ENCODE measurements at regions not wholly inside any gene's neighbourhood (a gene's known extent, or its start where the extent isn't known, plus 50 kb on each side); places are given as distances from the start of the nearest gene placed in this dataset.

DNA sequence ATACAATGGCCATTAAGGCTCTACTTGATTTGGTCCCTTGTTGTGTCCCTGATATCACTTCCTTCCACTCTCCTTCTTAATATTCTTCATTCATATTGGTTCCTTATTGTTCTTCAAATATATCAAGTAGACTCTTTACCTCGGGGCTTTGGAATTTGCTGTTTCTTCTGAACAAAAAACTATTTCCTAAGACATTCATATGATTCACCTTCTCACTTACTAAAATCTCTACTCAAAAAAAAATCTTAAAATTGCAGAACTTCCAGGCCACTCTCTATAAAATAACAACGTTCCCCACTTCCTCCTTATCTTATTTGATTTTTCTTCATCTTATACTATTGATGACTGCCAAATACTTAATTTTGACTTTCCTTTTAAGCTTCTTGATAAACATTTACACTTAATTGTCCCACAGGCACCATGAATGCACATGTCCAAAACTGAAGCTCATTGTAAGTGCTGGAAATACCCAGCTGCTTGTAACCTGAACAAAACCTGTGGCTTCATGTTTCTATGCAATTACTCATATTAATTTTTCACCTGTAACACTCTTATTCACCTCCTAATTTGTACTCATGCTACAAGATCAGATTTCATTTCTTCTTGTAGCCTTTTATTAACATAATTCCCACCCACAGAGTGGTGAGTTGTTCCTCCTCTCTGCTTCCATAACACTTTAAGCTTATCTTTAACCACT, 58.4 kb upstream of the NUDT12 start:
- TF ChIP-seq, protein P1, sequence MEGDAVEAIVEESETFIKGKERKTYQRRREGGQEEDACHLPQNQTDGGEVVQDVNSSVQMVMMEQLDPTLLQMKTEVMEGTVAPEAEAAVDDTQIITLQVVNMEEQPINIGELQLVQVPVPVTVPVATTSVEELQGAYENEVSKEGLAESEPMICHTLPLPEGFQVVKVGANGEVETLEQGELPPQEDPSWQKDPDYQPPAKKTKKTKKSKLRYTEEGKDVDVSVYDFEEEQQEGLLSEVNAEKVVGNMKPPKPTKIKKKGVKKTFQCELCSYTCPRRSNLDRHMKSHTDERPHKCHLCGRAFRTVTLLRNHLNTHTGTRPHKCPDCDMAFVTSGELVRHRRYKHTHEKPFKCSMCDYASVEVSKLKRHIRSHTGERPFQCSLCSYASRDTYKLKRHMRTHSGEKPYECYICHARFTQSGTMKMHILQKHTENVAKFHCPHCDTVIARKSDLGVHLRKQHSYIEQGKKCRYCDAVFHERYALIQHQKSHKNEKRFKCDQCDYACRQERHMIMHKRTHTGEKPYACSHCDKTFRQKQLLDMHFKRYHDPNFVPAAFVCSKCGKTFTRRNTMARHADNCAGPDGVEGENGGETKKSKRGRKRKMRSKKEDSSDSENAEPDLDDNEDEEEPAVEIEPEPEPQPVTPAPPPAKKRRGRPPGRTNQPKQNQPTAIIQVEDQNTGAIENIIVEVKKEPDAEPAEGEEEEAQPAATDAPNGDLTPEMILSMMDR (IDR thresholded peaks at IDR 0.05), result no peak
- Histone ChIP-seq H3K27ac (no peak overlapping the region), H3K4me3 (no peak overlapping the region)
- DNase-seq (ENCODE audit: low spot score), result no peak

DNA sequence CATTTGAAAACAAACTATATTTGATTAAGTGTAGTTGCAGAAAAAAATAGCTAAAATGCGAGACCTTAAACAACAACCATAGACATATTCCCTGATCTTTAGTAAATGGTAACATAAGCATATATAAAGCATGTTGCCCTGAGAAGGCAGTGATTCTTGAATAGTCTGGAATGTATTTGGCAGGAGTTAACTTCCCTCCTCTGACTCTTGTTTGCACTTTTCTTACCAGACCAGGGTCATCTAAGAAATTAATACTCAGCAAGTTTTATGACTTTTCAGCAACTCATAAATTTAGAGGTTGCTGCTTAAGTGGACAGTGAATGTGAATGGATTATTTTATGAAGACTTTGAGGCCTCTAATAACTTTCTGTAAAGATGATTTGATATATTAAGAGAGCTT, 55.3 kb upstream of the NUDT12 start:
- no peak for DNase-seq (ENCODE audit: low spot score)
- Histone ChIP-seq H3K4me3 (no peak overlapping the region), H3K27ac (no peak overlapping the region)
- TF ChIP-seq, protein P1 (IDR thresholded peaks at IDR 0.05), result no peak

DNA sequence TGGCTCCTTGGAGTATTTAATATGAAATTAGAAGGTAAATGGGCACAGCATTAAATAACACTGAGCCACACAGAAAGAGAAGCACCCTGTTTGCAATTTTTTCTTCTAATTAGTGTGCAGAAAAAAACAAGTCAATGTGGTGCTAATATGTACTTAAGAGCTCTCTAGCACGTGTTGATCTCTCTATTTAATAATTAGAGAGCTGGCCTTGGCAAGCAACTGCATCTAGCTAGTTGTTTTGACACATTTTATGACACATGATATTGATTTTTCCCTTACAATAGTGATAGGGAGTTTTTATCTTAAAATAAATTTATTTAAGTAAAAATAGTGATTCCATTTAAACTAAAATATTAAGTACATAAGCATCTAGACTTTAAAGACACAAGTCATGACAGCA, 54.5 kb upstream of the NUDT12 start:
- H3K4me3 ChIP-seq, result no peak overlapping the region
- TF ChIP-seq, protein P1 (IDR thresholded peaks at IDR 0.05), result no peak
- H3K27ac ChIP-seq, result no peak overlapping the region
- no peak for DNase-seq (ENCODE audit: low spot score)

DNA sequence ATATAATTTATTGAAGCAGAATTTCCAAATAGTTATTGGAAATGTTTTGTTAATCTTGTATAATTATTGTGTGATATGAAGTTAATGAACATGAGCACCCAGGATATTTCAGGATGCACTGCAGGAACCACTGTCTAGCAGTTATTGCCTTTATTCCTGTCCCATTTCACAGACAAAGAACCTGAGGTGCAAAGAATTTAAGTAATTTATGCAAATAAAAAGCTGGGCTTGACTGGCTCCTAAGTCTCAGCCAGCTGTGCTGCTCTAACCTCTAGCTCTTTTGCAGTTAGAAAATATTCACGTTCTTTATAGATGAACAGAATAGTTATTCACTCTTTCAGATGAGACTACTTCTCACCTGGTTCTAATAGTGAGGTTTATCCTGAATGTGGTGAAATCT, 50.0 kb upstream of the NUDT12 start:
- H3K4me3 ChIP-seq, result no peak overlapping the region
- no peak overlapping the region for H3K27ac ChIP-seq
- no peak for DNase-seq (ENCODE audit: low spot score)
- TF ChIP-seq, protein P1 (IDR thresholded peaks at IDR 0.05), result no peak
